ENCODE measurements at regions not wholly inside any gene's neighbourhood (a gene's known extent, or its start where the extent isn't known, plus 50 kb on each side); places are given as distances from the start of the nearest gene placed in this dataset.
"Not testable (repeated sequence)": the region's sequence is repeated elsewhere in the genome, so short reads cannot be mapped to it uniquely, and the experiment has no call there.

GRCh38 chr1:817071-817599 is 106.6 kb upstream of the SAMD11 start:
- not testable (repeated sequence) for DNase-seq

GRCh38 chr1:817658-818617 is 105.8 kb upstream of the SAMD11 start:
- not testable (repeated sequence) for DNase-seq

GRCh38 chr1:818618-819291 is 105.0 kb upstream of the SAMD11 start:
- no peak for DNase-seq

GRCh38 chr1:820962-821361 is 102.8 kb upstream of the SAMD11 start:
- DNase-seq: no peak

- DNase-seq: not testable (repeated sequence)
Measured at GRCh38 chr1:826808-827207, 96.9 kb upstream of the SAMD11 start.

GRCh38 chr1:827211-828063 is 96.3 kb upstream of the SAMD11 start:
- DNase-seq: peak; percentile 77

- not testable (repeated sequence) for DNase-seq
Measured at GRCh38 chr1:829324-829723, 94.4 kb upstream of the SAMD11 start.

GRCh38 chr1:829932-830331 is 93.8 kb upstream of the SAMD11 start:
- DNase-seq: not testable (repeated sequence)

- DNase-seq: not testable (repeated sequence)
Measured at GRCh38 chr1:830750-831149, 93.0 kb upstream of the SAMD11 start.

- no peak for DNase-seq
Measured at GRCh38 chr1:831522-831921, 92.2 kb upstream of the SAMD11 start.

GRCh38 chr1:832136-832535 is 91.6 kb upstream of the SAMD11 start:
- DNase-seq: no peak

- DNase-seq: not testable (repeated sequence)
Measured at GRCh38 chr1:833226-833625, 90.5 kb upstream of the SAMD11 start.

GRCh38 chr1:835509-835908 is 88.2 kb upstream of the SAMD11 start:
- DNase-seq: not testable (repeated sequence)

- not testable (repeated sequence) for DNase-seq
Measured at GRCh38 chr1:837601-838000, 86.1 kb upstream of the SAMD11 start.

- DNase-seq: not testable (repeated sequence)
Measured at GRCh38 chr1:838291-838690, 85.4 kb upstream of the SAMD11 start.

- DNase-seq: not testable (repeated sequence)
Measured at GRCh38 chr1:840592-840991, 83.1 kb upstream of the SAMD11 start.

GRCh38 chr1:841671-842425 is 81.9 kb upstream of the SAMD11 start:
- not testable (repeated sequence) for DNase-seq

- DNase-seq: not testable (repeated sequence)
Measured at GRCh38 chr1:842799-843198, 80.9 kb upstream of the SAMD11 start.

- DNase-seq: not testable (repeated sequence)
Measured at GRCh38 chr1:843946-844345, 79.8 kb upstream of the SAMD11 start.

- no peak for DNase-seq
Measured at GRCh38 chr1:844472-845026, 79.2 kb upstream of the SAMD11 start.

- DNase-seq: not testable (repeated sequence)
Measured at GRCh38 chr1:845641-846040, 78.1 kb upstream of the SAMD11 start.

- not testable (repeated sequence) for DNase-seq
Measured at GRCh38 chr1:849873-850272, 73.8 kb upstream of the SAMD11 start.

Data from NCI-H2029 (cell line).